Natural killer cell (primary cell): ENCODE measurements at regions not wholly inside any gene's neighbourhood (a gene's known extent, or its start where the extent isn't known, plus 50 kb on each side); places are given as distances from the start of the nearest gene placed in this dataset.

Experiments
- ATAC-seq, 3 donors: fragments of 150-1000 bp in 2 of 3; fragments of 200-7000 bp in 1 of 3; cut with Tn5 transposase; 1 replicate in 1 of 3; 2 replicates in 2 of 3; pipeline ENCODE4 v1.10.0; 2021; ENCODE audit warnings: mild to moderate bottlenecking in 2 of 3, moderate library complexity in 2 of 3
- DNase-seq, 2 donors: peaks; one replicate each; pipeline versions ENCODE4 v3.0.0 to v3.0.0-alpha.2; 2013 to 2021; ENCODE audit warnings: mixed read lengths in 1 of 2
- H3K27ac ChIP-seq: one replicate; pipeline ENCODE4 v1.5.1; 2013; ENCODE audit warnings: mild to moderate bottlenecking, low read length
- H3K27me3 ChIP-seq: one replicate; pipeline ENCODE4 v1.6.1; 2013; ENCODE audit warnings: low read length; ENCODE audit not compliant: control insufficient read depth, insufficient read depth
- H3K36me3 ChIP-seq: one replicate; pipeline ENCODE4 v1.6.1; 2013; ENCODE audit warnings: low read length; ENCODE audit not compliant: control insufficient read depth, insufficient read depth
- H3K4me1 ChIP-seq: one replicate; pipeline ENCODE4 v1.6.1; 2013; ENCODE audit warnings: low read length; ENCODE audit not compliant: control insufficient read depth, insufficient read depth
- H3K4me3 ChIP-seq: one replicate; pipeline ENCODE4 v1.5.1; 2013; ENCODE audit warnings: low read length
- H3K9me3 ChIP-seq: one replicate; pipeline ENCODE4 v1.6.1; 2013; ENCODE audit warnings: low read length; ENCODE audit not compliant: control insufficient read depth, insufficient read depth
- H3K27ac Mint-ChIP-seq, 2 donors: one replicate each; pipeline ENCODE4 v1.8.0; 2022; ENCODE audit warnings: mild to moderate bottlenecking in 2 of 2, mixed read lengths in 2 of 2, moderate library complexity in 1 of 2
- H3K27me3 Mint-ChIP-seq, 2 donors: one replicate each; pipeline ENCODE4 v1.8.0; 2022; ENCODE audit warnings: low read depth in 2 of 2, mixed read lengths in 2 of 2
- H3K36me3 Mint-ChIP-seq: one replicate; pipeline ENCODE4 v1.8.0; 2022; ENCODE audit warnings: mixed read lengths
- H3K4me1 Mint-ChIP-seq, 2 donors: one replicate each; pipeline ENCODE4 v1.8.0; 2022; ENCODE audit warnings: mixed read lengths in 2 of 2
- H3K4me3 Mint-ChIP-seq: one replicate; pipeline ENCODE4 v1.8.0; 2022; ENCODE audit warnings: mild to moderate bottlenecking, moderate library complexity, mixed read lengths
- H3K9me3 Mint-ChIP-seq, 2 donors: one replicate each; pipeline ENCODE4 v1.8.0; 2022; ENCODE audit warnings: mixed read lengths in 2 of 2
- CTCF ChIP-seq: fragments of 200-600 bp; IDR thresholded peaks from one replicate; pipeline ENCODE4 v1.8.0; 2022; ENCODE audit warnings: antibody characterized with exemption
- WGBS: methylation state at CpG from one replicate; pipeline ENCODE4 v1.1.7; 2013; ENCODE audit warnings: missing lambda C conversion rate; ENCODE audit not compliant: insufficient coverage; 5-methylcytosine and 5-hydroxymethylcytosine counted together
- intact Hi-C: fragments of 100-400 bp; cut with micrococcal nuclease; formaldehyde crosslinking; loops from one replicate; pipeline ENCODE4 v1.14.2; 2022

GRCh38 chr13:70788074-70788473 is 679.8 kb upstream of the KLHL1 start:
- Mint-ChIP-seq H3K4me1 (no peaks in the 10 kb centered on the region), H3K4me3 (no peak overlapping the region), H3K27me3 (no peaks in the 10 kb centered on the region), H3K27ac (no peak overlapping the region), H3K9me3 (peaks cover 3 to 11% of the 10 kb centered on the region in 2 donors), H3K36me3 (no peaks in the 10 kb centered on the region)
- Histone ChIP-seq H3K27me3 (no peaks in the 10 kb centered on the region), H3K9me3 (peaks cover 3% of the 10 kb centered on the region), H3K27ac (no peak overlapping the region), H3K4me1 (no peaks in the 10 kb centered on the region), H3K36me3 (no peaks in the 10 kb centered on the region), H3K4me3 (no peak overlapping the region)
- no peak for ATAC-seq
- no peak for TF ChIP-seq CTCF
- WGBS: 74% methylated on average over 3 of the region's 3 CpGs
- intact Hi-C loops: no loop called here
- no peak for DNase-seq

- H3K9me3 Mint-ChIP-seq: peaks cover 5 to 11% of the 10 kb centered on the region in 2 donors
- H3K4me3 Mint-ChIP-seq: no peak overlapping the region
Observed at GRCh38 chr13:70784207-70784989, 676.1 kb upstream of the KLHL1 start.

GRCh38 chr13:70769817-70770216 is 661.6 kb upstream of the KLHL1 start:
- H3K9me3 ChIP-seq: no peaks in the 10 kb centered on the region

More at GRCh38 chr13:70784207-70784989, 676.1 kb upstream of the KLHL1 start:
- H3K36me3 ChIP-seq: no peaks in the 10 kb centered on the region
- no peak overlapping the region for H3K27ac Mint-ChIP-seq
- H3K27me3 Mint-ChIP-seq: no peaks in the 10 kb centered on the region
- no peaks in the 10 kb centered on the region for H3K27me3 ChIP-seq
- H3K4me3 ChIP-seq: no peak overlapping the region
- no peaks in the 10 kb centered on the region for H3K9me3 ChIP-seq
- H3K4me1 ChIP-seq: no peaks in the 10 kb centered on the region
- TF ChIP-seq CTCF: no peak
- intact Hi-C loops: no loop called here
- no peak for ATAC-seq
- WGBS: 94% methylated on average over 3 of the region's 3 CpGs
- no peak overlapping the region for H3K27ac ChIP-seq
- H3K36me3 Mint-ChIP-seq: no peaks in the 10 kb centered on the region
- no peaks in the 10 kb centered on the region for H3K4me1 Mint-ChIP-seq
- no peak for DNase-seq

More at GRCh38 chr13:70769817-70770216, 661.6 kb upstream of the KLHL1 start:
- Histone ChIP-seq H3K27ac (no peak overlapping the region), H3K27me3 (no peaks in the 10 kb centered on the region), H3K36me3 (no peaks in the 10 kb centered on the region), H3K4me1 (no peaks in the 10 kb centered on the region), H3K4me3 (no peak overlapping the region)
- Mint-ChIP-seq H3K4me1 (no peaks in the 10 kb centered on the region), H3K9me3 (peaks cover 2 to 5% of the 10 kb centered on the region in 2 donors), H3K36me3 (no peaks in the 10 kb centered on the region), H3K4me3 (no peak overlapping the region), H3K27me3 (no peaks in the 10 kb centered on the region), H3K27ac (no peak overlapping the region)
- DNase-seq (no peak), ATAC-seq (no peak)
- no peak for TF ChIP-seq CTCF
- intact Hi-C loops: no loop called here
- WGBS: 100% methylated on average over 1 of the region's 1 CpG
